Renal cortical epithelial cell (primary cell): ENCODE measurements at regions not wholly inside any gene's neighbourhood (a gene's known extent, or its start where the extent isn't known, plus 50 kb on each side); places are given as distances from the start of the nearest gene placed in this dataset.

Source experiments
- DNase-seq: peaks from one replicate; pipeline ENCODE4 v3.0.0-alpha.2; 2011; ENCODE audit warnings: low read depth

DNA sequence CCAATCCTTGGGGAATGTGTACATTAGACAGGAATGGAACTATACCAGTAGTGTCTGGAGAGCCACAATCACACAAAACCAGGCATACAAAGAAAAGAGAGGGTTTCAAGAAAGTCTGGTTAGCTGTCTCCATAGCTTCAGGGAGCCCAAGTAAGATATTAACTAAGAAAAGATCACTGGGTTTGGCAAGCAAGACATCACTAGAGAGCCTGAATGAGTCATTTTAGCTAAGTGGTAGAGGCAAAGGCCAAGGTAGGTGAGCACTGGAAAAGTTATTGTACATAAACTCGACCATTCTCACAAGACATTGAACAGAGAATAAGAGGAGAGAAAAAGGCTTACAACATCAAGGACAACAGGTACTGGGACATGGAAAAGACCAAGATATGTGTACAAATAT lies 143.8 kb upstream of the ARL4C start:
- peak; percentile 94 for DNase-seq

DNA sequence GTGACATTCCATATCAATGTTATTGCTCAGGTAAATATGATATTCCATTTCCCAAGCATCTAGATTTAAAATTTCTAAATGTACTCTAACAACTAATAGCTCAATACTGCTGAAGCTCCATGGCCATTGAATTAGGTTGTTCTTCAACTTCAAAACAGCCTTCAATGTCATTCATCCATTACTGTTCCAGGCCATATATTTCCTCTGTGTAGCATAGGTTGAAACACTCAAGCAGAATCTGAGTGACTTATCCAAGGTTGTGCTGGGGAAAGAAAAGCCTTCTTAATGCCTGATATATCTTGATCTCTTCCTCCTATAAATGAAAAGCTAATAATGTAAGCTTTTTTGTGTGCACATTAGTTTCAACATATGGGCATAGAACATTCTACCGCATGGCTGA lies 142.1 kb upstream of the ARL4C start:
- peak; percentile 40 for DNase-seq

DNA sequence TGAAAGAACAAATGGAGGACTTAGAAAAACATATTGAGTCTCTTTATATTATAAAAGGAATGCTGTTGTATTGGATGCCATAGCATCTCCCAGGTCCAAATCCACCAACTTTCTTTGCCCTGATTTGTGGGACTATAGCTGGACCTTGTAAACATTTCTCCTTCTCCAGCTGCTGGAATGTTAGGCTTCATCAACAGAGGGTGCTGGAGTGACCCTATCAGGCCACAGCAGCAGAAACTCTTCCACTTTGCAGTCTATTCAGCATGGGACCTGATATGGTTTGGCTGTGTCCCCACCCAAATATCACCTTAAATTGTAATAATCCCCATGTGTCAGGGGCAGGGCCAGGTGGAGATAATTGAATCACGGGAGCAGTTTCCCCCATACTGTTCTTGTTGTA lies 138.4 kb upstream of the ARL4C start:
- no peak for DNase-seq

DNA sequence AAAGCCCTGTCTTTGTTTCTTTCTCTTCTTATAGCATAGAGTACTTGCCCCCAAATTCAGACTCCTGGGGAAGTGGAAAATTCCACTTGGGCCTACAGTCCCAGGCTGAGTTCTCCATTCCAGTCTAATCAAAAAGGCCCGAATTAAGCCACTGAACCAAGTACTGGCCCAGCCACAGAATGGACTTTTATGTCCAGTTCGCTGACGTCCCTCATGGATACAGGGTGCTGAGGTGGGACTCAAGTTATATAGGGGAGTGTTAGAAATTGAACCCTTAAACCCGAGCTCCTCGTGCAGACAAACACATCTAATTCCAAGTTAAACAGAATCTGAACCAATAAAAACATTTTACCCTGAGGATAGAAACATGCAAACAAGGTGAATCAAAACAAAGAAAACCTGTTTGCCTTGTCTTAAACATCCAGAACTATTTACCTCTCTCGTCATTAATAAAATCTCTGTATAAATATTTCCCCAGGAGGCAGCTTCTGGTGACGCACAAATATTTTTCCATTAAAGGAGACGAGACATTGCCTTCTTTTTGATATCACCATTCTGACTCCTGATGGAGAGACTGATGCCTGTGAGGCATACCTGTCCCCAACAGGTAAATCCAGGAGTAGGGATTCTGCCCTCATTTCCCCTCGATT lies 136.8 kb upstream of the ARL4C start:
- no peak for DNase-seq

DNA sequence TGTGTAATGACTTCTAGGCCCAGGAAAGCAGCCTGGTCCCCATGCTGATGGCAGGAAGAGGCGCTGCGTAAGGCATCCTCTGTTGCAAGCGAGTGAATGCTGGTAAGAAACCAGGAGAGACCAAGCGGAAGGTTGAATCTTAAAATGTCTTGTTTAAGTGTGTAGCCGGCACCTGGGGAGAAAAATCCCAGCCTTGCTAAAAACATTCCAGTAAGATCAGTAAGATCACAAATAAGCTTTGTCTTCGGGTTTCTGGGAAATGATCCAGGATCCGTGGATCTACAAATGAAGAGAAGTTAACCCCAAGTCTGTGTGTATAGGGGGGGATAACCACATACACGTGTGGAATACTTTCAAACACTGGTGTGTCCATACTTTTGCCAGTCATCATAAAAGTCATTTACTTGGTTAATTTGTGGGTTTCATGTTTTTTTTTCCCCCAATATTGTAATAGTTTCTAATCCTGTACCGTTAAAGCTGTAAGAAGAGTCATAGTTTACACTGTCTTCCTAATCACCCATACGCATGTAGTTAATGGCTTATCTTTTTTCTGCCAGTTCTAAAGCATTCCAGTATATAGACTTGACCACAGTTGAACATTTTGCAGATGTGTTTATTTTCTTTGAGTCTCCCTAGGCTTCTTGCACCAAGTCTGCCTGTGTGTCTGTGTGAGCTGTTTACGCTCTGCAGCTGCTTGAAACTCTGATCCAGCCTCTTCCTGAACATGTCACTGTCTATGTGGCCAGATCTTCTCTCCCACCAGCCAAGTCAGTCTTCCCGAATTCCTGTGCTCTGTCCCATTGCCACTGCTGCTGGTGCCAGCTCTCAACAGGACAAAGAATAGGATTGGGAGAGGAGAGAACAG lies 135.9 kb upstream of the ARL4C start:
- no peak for DNase-seq

DNA sequence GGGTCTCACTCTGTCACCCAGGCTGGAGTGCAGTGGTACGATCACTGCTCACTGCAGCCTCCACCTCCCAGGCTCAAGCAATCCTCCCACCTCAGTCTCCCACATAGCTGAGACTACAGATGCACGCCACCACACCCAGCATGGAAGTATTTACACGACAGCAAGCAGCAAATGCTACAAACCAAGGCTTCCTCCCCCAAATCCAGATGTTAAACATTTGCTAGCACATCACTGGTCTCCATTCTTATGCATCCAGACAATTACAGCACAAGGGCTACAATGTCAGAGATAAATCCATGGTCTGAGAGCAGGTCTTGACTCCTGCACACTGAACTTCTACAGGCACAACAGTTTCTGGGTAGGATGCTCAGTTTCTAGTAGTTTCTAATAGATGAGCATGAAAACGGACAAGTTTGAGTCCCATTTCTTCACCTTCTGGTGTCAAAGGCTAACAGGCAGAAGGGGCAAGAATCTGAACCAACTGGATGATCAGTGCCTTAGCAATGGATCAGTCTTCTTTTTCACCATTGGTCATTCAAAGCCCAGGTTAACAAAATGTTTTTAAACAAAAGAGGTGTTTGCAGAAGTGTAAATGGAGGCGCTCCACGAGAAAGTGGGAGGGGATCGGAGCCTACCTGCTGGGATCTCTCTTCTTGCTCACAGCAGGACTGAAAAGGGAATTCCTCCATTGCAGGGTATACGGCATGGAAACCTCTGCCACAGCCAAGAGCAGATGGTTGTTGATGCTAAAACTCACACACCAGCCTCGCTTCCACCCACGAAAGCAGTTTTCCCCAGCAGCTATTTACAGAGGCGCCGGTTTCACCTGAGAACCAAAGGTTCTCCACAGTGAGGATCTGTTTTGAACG lies 135.0 kb upstream of the ARL4C start:
- DNase-seq: no peak

DNA sequence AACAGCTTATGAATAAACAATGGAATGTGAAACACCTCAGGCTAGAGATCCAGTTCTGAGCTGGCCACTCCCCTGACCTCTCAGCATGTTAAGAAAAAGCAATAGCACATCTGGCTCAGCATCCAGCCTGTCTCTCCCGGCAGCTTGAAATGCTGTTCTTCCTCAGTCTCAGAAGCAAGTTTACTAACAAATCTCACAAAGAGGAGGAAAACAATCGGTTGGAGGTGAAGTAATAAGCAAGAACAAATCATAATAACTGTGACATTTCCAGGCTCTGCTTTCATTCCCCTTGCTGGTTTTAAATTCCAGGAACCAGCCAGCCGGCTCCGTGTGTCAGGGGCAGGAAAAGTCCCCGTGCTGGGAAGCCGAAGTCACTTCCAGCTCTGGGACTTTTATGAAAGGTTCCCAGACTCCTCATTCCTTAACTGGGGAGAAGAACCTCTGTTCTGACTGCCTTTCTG lies 133.9 kb upstream of the ARL4C start:
- peak; percentile 81 for DNase-seq

DNA sequence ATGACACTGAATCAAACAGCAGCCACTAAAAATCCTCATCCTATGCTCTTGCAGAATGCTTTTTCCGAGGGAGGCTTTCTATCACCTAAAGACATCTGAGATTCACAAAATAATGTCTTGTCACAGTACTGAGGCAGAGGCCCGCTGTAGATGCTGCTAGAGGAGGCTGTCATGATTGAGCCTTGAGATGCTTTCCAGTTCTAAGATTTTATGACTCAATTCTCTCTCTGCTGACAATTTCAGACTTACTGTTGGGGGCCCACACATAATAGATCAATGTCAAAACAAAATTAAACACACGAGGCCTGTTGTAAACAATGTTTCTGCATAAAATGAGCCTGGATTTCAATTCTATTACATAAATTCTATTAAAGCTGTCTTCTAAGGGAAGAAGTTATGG lies 132.7 kb upstream of the ARL4C start:
- DNase-seq: no peak

DNA sequence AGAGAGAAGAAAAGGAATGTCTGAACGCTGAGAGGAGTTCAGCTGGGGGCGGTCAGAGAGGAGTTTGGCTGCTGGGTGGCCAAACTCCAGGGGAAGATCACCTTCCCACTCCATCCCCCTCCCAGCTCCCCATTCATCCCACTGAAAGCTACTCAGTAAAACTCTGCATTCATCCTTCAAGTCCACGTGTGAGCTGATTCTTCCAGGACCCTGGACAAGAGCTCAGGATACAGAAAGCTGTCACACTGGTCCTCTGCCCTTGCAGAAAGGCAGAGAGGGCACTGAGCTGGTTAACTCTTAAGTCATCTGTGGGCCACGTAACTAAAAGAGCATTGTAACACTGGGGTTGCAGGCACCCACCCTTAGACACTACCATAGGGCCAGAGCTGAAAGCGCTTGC lies 132.1 kb upstream of the ARL4C start:
- no peak for DNase-seq

DNA sequence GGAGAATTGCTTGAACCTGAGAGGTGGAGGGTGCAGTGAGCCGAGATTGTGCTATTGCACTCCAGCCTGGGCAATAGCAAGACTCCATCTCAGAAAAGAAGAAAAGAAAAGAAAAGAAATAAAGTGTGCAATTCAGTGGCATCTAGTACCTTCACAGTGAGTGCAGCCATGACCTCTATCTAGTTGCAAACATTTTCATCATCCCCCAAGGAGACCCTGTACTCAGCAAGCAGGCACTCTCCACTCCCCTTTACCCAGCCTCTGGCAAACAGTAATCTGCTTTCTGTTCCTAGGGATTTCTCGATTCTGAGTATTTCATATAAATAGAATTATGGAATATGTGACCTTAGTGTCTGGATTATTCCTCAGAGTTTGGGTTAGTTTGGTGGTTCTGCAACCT lies 130.4 kb upstream of the ARL4C start:
- no peak for DNase-seq

DNA sequence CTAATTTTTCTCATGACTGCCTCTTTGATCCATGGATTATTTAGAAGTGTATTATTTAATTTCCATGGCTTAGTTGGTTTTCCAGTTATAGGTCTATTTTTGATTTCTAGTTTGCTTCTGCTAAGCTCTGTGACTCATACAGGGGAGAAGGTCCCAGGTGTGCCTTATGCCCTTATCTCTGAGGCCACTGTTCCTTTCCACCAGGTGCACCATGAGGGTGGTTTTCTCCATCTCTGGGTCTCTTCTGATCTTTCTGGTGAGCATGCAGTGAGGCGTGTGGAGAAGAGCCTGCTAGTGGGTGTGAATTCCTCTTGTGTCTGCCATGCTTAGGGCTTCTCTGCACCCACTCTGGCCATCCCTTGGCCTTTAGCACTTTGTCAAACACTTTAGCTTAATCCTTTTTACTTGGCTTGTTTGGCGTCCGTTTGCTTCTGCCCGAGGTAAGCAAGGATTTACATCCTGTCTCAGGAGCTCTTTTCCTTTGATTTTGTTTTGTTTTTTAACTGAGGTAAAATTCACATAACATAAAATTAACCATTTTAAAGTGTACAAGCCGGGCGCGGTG lies 129.8 kb upstream of the ARL4C start:
- DNase-seq: no peak

DNA sequence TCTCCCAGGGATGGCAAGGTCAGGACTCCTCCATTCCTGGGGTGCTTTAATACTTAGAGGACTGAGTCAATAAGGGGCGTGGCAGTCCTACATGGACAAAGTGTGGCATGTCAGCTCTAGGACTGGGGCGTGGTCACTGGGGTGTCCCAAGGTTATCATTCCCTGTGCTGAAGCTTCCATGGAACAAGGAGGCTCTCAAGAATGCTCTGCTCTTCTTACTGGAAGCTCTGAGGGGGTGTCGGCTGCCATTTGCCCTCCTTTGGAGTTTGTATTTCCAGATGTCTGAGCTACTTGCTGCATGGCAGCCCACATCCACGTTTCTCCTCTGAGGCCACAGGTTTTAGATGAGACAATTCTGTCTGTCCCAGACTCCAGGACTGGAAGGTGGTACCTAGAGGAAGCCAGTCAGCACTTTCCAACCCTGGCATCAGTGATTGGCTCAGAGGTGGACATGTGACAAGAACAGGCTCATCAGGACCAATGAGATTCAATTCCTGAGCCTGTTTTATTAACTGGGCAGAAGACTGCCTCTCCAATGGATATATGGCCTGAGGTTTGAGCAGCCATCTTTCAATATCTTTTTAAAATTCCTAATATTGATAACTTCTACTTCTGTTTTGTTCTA lies 128.9 kb upstream of the ARL4C start:
- DNase-seq: no peak

DNA sequence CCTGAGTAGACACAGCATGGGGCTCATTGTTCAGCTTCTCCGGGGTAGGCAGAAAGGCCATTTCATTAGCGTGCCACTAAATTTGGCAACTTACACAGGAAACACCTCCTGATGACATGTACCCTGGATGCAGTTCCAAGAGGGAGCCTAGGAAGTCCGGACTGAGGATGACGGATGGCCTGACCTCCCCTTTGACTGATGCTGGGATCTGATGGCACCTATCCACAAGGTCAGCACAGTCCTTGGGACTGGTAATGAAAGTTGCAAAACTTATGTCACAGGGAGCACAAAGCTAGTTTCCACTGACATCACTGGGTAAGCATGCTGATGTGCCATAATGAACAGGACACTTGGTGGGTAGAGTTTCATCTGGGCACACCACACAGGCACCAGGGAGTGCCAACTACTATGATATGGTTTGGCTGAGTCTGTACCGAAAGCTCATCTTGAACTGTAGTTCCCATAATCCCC lies 126.7 kb upstream of the ARL4C start:
- no peak for DNase-seq

DNA sequence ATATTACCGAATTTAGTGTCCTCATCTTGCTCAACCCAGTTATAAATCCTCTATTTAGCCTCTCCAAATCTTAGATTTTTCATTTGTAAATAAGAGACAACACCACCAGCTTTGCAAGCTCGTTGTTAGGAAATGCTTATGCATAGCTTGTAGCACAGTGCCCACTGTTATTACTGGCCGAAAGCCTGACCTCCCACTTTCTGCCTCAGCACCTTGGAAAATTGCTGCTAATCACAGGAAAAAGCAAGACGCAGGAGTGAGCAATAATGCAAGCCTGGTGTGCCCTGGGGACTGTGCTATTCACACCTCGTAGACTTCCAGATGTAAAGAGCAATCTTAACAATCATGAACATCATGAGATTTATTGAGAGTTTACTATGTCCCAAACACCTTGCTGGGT lies 124.2 kb upstream of the ARL4C start:
- DNase-seq: no peak

DNA sequence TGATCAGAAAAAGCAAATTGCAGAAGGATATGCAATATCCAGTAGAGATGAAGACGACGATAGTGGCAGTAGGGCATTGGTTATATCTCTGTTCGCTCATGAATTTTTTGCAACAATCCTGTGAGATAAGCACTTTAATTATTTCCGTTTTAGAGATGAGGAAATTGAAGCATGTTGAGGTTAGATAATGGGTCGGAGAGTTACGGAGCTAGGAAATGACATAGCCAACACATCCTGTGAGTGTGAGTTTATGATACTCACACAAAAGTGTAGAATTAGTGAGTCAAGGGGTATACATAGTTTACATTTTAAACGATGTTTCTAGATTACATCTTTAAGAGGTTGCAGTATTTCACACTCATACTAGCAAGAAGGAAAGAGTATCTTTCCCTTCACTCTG lies 123.1 kb upstream of the ARL4C start:
- DNase-seq: no peak

DNA sequence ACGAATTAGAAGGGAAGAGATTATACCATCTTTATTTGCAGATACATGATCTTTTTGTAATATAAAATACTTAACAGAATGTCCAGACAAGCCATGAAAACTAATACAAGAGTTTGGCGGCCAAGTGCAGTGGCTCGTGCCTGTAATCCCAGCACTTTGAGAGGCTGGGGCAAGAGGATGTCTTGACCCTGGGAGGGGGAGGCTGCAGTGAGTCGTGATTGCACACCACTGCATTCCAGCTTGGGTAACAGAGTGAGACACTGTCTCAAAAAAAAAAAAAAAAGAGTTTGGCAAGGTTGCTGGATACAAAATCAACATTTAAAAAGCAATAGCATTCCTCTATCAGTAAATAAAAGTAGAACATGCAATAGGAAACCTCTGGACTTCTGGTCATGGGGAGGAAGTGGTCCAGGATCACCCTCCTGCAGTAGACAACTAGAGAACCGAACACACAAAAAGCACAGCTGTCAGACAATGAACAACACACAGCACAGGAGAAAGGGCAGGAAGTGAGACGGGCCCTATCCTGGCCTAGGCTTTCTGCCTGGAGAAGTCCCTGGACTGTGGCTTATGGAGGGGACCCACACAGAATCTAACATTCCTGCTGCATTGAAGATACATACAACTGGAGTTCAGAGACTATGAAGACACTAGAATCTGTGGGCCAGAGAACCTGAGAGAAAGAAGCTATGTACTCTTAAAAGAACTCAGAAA lies 118.9 kb upstream of the ARL4C start:
- no peak for DNase-seq

DNA sequence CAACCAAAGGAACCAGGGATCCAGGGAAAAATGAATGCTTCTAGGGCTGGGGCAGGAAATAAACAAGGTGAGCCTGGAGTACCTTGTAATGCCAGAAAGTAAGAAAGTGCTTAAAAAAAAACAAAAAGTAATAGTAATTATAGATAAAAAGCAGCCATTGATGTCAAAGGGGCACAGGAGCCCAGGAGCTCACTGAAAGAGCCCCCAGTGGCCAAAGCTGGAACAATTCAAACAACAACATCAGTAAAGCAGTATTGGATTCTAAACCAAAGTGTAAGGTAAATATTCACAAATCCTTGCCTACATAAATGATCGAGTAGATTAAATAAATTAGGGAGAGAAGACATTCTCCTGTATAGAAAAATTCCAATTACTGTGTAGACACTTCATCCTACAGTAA lies 114.3 kb upstream of the ARL4C start:
- no peak for DNase-seq

DNA sequence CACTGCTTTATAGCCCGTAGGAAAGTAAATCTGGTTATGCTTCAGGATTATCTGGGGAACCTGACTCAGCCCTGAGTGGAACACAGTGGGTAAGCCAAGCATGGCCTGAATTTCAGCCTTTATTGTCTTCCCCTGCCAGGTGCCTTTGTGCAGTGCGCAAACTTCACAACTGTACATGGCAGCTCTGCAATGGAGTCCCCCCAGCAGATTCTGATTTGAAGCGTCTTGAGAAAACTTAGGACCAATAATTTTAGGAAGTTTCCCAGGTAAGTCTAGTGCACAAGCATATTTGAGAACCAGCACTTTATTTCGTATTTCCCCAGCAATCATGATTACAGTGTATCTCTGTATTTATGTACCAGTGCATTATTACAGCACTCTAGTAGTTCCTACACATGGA lies 112.1 kb upstream of the ARL4C start:
- no peak for DNase-seq

DNA sequence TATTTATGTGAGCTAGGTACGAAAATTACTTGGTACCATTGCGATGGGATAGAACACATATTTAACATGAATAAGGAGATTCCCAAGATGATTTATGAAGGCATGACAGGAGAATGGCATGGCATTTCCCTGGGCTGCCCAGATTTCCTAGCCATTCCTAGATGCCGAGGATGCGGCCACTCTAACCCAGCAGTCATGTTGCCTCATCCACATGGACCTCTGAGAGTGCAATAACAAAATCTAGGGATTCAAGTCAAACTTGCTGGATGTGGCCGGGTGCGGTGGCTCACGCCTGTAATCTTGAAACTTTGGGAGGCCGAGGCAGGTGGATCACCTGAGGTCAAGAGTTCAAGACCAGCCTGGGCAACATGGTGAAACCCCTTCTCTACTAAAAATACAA lies 110.8 kb upstream of the ARL4C start:
- DNase-seq: no peak

DNA sequence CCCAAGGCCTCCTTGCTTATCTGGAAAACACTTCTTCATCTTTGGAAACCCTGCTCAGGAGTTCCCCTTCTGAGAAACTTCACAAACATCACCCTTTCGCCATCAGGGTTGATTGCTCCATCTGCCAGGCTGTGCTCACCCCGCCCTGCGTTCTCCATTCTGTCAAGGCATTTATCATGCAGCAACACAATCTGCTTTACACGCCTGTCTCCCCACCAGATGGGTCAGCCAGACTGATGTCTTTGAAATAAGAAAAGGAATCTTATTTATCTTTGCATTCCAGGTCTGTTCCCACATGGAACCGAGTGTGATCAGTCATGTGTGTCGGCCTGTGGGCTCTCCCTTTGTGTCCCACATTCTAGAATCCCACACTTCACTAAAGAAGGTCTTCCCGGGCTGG lies 110.0 kb upstream of the ARL4C start:
- peak; percentile 90 for DNase-seq

DNA sequence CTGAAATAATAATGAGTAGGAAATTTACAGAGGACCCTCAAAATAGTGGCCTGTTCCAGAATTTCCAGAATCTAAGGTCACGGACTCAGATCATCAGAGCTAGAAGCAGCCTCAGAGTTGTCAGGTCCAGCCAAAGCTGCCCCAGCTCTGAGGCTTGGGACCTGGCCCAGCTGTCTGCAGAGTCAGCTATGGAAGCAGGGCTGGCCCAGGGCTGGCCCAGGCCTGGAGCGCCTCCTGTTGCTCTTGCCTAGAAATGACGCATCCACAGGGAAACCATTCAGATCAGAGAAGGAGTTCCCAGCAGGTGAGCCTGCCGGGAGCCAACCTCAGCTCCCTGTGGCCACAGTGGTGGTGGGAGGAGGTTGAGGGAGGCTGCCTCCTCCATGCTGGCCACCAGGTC lies 106.7 kb upstream of the ARL4C start:
- DNase-seq: no peak
